ENCODE measurements at regions not wholly inside any gene's neighbourhood (a gene's known extent, or its start where the extent isn't known, plus 50 kb on each side); places are given as distances from the start of the nearest gene placed in this dataset.

- Histone ChIP-seq H3K9ac (ENCODE audit: low read length) (no peak overlapping the region), H3K79me2 (ENCODE audit: control insufficient read depth, insufficient read depth, low read length) (no peaks in the 10 kb centered on the region), H3K4me3 (ENCODE audit: control extremely low read depth in 1 of 5, extremely low read depth in 1 of 5, insufficient read depth in 1 of 5, low read depth in 2 of 5, low read length in 4 of 5) (no peak overlapping the region), H3K4me1 (ENCODE audit: control insufficient read depth in 2 of 2, insufficient read depth in 2 of 2, low read length in 2 of 2) (no peaks in the 10 kb centered on the region), H3K9me3 (ENCODE audit: control extremely low read depth in 1 of 3, control insufficient read depth in 2 of 3, insufficient read depth in 1 of 3, low read length in 2 of 3) (no peaks in the 10 kb centered on the region), H3K36me3 (replicated peaks in 1 of 2; ENCODE audit: control extremely low read depth in 1 of 2, control insufficient read depth in 1 of 2, extremely low read depth in 1 of 2, insufficient read depth in 2 of 2, low read length in 1 of 2) (no peaks in the 10 kb centered on the region), H3K27ac (ENCODE audit: low read length in 2 of 2) (no peak overlapping the region), H3K27me3 (replicated peaks in 1 of 4; ENCODE audit: control extremely low read depth in 1 of 4, control insufficient read depth in 3 of 4, insufficient read depth in 4 of 4, low read length in 3 of 4) (no peaks in the 10 kb centered on the region), H2AFZ (ENCODE audit: insufficient read depth, low read depth, low read length, poor library complexity, severe bottlenecking) (no peak overlapping the region), H4K20me1 (ENCODE audit: control insufficient read depth, insufficient read depth, low read length, poor library complexity, severe bottlenecking) (no peaks in the 10 kb centered on the region), H3K4me2 (replicated peaks; ENCODE audit: low read depth, low read length, poor library complexity, severe bottlenecking) (no peak overlapping the region)
- Mint-ChIP-seq H3K27ac (no peak overlapping the region), H3K4me1 (no peaks in the 10 kb centered on the region), H3K4me3 (no peak overlapping the region), H3K9me3 (ENCODE audit: insufficient read depth) (peaks cover 3% of the 10 kb centered on the region), H3K27me3 (no peaks in the 10 kb centered on the region)
- DNase-seq, result no peak
- ChIA-PET CTCF (no interaction called here), POLR2A (no interaction called here)
- ATAC-seq (ENCODE audit: low read depth), result no peak
- 100% methylated on average over 1 of the region's 2 CpGs for WGBS (ENCODE audit: insufficient coverage)
- intact Hi-C loops (cut with micrococcal nuclease), result no loop called here
- TF ChIP-seq EZH2 (IDR thresholded peaks at IDR 0.05; ENCODE audit: borderline replicate concordance, insufficient read depth, low read depth, low read length, poor library complexity, severe bottlenecking), result no peak
These were observed 605.8 kb downstream of the SPOCK3 start for GRCh38 chr4:166628454-166628853.

- Mint-ChIP-seq H3K9me3 (ENCODE audit: insufficient read depth) (no peaks in the 10 kb centered on the region), H3K27me3 (no peaks in the 10 kb centered on the region), H3K27ac (no peak overlapping the region), H3K4me3 (no peak overlapping the region), H3K4me1 (no peaks in the 10 kb centered on the region)
- no peak overlapping the region for H3K4me2 ChIP-seq (replicated peaks; ENCODE audit: low read depth, low read length, poor library complexity, severe bottlenecking)
- CTCF ChIA-PET, result interaction anchor here (0.6 kb wide), 1 partner anchor 1231 kb away, joined by 3 read pairs; no protein-coding TSS in a partner anchor
- H3K9ac ChIP-seq (ENCODE audit: low read length), result no peak overlapping the region
- H3K79me2 ChIP-seq (ENCODE audit: control insufficient read depth, insufficient read depth, low read length), result no peaks in the 10 kb centered on the region
- TF ChIP-seq EZH2 (IDR thresholded peaks at IDR 0.05; ENCODE audit: borderline replicate concordance, insufficient read depth, low read depth, low read length, poor library complexity, severe bottlenecking) (no peak), CTCF (IDR thresholded peaks at IDR 0.05) (no peak)
- H4K20me1 ChIP-seq (ENCODE audit: control insufficient read depth, insufficient read depth, low read length, poor library complexity, severe bottlenecking), result no peaks in the 10 kb centered on the region
- intact Hi-C loops (cut with micrococcal nuclease), result no loop called here
- H3K4me1 ChIP-seq (ENCODE audit: control insufficient read depth in 2 of 2, insufficient read depth in 2 of 2, low read length in 2 of 2), result no peaks in the 10 kb centered on the region
- DNase-seq, result no peak
- H3K27me3 ChIP-seq (replicated peaks in 1 of 4; ENCODE audit: control extremely low read depth in 1 of 4, control insufficient read depth in 3 of 4, insufficient read depth in 4 of 4, low read length in 3 of 4), result no peaks in the 10 kb centered on the region
- ATAC-seq (ENCODE audit: low read depth), result no peak
- H3K36me3 ChIP-seq (replicated peaks in 1 of 2; ENCODE audit: control extremely low read depth in 1 of 2, control insufficient read depth in 1 of 2, extremely low read depth in 1 of 2, insufficient read depth in 2 of 2, low read length in 1 of 2), result no peaks in the 10 kb centered on the region
- H3K27ac ChIP-seq (ENCODE audit: low read length in 2 of 2), result no peak overlapping the region
- POLR2A ChIA-PET, result no interaction called here
- H3K9me3 ChIP-seq (ENCODE audit: control extremely low read depth in 1 of 3, control insufficient read depth in 2 of 3, insufficient read depth in 1 of 3, low read length in 2 of 3), result peaks cover 0 to 4% (median 0%) of the 10 kb centered on the region in 3 donors
- no peak overlapping the region for H2AFZ ChIP-seq (ENCODE audit: insufficient read depth, low read depth, low read length, poor library complexity, severe bottlenecking)
- WGBS (ENCODE audit: insufficient coverage), result no CpG with 5 or more reads among the region's 2 CpGs
- no peak overlapping the region for H3K4me3 ChIP-seq (ENCODE audit: control extremely low read depth in 1 of 5, extremely low read depth in 1 of 5, insufficient read depth in 1 of 5, low read depth in 2 of 5, low read length in 4 of 5)
These were observed 598.9 kb downstream of the SPOCK3 start for GRCh38 chr4:166635367-166635766.
